ENCODE measurements at regions not wholly inside any gene's neighbourhood (a gene's known extent, or its start where the extent isn't known, plus 50 kb on each side); places are given as distances from the start of the nearest gene placed in this dataset.
"Not testable (repeated sequence)": the region's sequence is repeated elsewhere in the genome, so short reads cannot be mapped to it uniquely, and the experiment has no call there.

DNA sequence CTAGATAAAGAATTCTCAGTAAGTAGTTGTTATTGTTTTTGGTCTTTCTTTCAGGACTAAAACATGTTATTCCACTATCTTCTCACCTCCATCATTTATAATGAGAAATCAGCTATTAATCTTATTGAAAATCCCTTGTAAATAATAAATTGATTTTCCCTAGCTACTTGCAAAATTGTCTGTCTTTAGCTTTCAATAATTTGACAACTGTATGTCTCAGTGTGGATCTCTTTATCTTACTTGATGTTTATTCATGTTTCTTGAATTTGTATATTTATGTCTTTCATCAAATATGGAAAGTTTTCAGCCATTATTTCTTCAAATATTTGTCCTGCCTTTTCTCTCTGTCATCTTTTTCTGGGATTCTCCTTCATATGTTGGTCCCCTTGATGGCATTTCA is 117.1 kb upstream of the ANTXRL start:
- Histone ChIP-seq H3K4me3 (replicated peaks in 1 of 3) (no peak overlapping the region), H3K27me3 (no peaks in the 10 kb centered on the region), H3K4me1 (no peaks in the 10 kb centered on the region), H3K27ac (no peak overlapping the region), H3K36me3 (no peaks in the 10 kb centered on the region), H3K9me3 (no peaks in the 10 kb centered on the region)
- TF ChIP-seq, protein P1, sequence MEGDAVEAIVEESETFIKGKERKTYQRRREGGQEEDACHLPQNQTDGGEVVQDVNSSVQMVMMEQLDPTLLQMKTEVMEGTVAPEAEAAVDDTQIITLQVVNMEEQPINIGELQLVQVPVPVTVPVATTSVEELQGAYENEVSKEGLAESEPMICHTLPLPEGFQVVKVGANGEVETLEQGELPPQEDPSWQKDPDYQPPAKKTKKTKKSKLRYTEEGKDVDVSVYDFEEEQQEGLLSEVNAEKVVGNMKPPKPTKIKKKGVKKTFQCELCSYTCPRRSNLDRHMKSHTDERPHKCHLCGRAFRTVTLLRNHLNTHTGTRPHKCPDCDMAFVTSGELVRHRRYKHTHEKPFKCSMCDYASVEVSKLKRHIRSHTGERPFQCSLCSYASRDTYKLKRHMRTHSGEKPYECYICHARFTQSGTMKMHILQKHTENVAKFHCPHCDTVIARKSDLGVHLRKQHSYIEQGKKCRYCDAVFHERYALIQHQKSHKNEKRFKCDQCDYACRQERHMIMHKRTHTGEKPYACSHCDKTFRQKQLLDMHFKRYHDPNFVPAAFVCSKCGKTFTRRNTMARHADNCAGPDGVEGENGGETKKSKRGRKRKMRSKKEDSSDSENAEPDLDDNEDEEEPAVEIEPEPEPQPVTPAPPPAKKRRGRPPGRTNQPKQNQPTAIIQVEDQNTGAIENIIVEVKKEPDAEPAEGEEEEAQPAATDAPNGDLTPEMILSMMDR (IDR thresholded peaks at IDR 0.05), result no peak
- TF ChIP-seq POLR2A (IDR thresholded peaks at IDR 0.05), result no peak
- DNase-seq, result no peak
- intact Hi-C loops (cut with DNase I), result no loop called here

DNA sequence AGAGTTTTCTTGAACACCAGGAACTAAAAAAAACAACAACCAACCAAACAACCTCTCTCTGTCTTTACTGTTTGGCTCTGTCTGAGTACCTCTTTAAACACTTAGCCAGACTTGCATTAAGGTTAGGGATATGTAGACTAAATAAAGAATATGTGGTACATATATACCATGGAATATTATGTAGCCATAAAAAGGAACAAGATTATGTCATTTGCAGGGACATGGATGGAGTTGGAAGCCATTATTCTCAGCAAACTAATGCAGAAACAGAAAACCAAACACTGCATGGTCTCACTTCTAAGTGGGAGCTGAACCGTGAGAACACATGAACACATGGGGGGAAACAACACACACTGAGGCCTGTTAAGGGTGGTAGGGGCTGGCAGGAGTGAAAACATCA is 116.0 kb upstream of the ANTXRL start:
- intact Hi-C loops (cut with DNase I), result no loop called here

DNA sequence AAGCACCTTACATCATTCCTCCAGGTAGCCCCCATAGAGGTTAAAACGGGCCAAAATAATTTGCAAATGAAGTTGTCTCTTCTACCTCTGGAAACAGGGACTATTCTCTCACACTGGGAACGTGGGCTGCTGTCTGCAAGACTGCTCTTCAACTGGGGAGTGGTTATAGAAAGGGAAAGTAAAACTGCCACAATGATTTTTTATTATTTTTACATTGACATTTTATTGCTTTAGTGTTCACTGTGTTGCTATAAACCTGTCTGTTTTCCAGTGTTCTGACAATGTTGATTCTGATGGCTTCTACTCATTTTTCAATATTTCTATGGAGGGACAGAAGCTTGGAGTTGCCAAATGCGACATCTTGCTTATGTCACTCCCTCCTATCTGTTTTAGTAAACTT is 115.1 kb upstream of the ANTXRL start:
- intact Hi-C loops (cut with DNase I), result no loop called here
- no peak overlapping the region for H3K27ac ChIP-seq
- no peaks in the 10 kb centered on the region for H3K36me3 ChIP-seq
- H3K27me3 ChIP-seq, result no peaks in the 10 kb centered on the region
- DNase-seq, result no peak
- no peaks in the 10 kb centered on the region for H3K9me3 ChIP-seq
- TF ChIP-seq, protein P1 (IDR thresholded peaks at IDR 0.05), result no peak
- no peak for TF ChIP-seq POLR2A (IDR thresholded peaks at IDR 0.05)
- no peaks in the 10 kb centered on the region for H3K4me1 ChIP-seq
- no peak overlapping the region for H3K4me3 ChIP-seq (replicated peaks in 1 of 3)
- 57 to 72% methylated on average over 3 of the region's 3 CpGs for WGBS, 2 donors

More for the DNA sequence above, 116.0 kb upstream of the ANTXRL start:
- H3K9me3 ChIP-seq, result no peaks in the 10 kb centered on the region
- H3K36me3 ChIP-seq, result no peaks in the 10 kb centered on the region
- H3K4me3 ChIP-seq (replicated peaks in 1 of 3), result no peak overlapping the region
- no peak for DNase-seq
- H3K27ac ChIP-seq, result no peak overlapping the region
- TF ChIP-seq, protein P1 (IDR thresholded peaks at IDR 0.05), result no peak
- TF ChIP-seq POLR2A (IDR thresholded peaks at IDR 0.05), result no peak
- no peaks in the 10 kb centered on the region for H3K27me3 ChIP-seq
- H3K4me1 ChIP-seq, result no peaks in the 10 kb centered on the region
- WGBS, 2 donors, result 97% methylated on average over 1 of the region's 1 CpG

DNA sequence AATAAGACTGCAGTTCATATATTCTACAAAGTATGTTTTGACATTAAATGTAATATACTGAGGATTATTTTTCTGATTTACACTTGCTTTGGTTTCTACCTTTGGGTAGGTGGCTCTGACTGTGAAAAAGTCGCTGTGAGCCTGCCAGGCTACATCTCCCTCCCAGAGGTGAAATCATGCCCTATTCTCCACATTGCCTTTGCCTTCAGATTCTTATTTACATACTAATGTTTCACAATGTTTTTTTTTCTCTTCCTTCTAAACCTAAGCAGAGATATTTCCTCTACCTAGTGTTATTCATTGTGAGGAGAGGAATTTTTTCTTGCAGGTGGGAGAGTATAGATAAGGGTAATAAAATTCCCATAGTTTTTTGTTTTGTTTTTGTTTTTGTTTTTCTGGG is 111.5 kb upstream of the ANTXRL start:
- no peaks in the 10 kb centered on the region for H3K9me3 ChIP-seq
- no peak overlapping the region for H3K4me3 ChIP-seq (replicated peaks in 1 of 3)
- DNase-seq, result no peak
- intact Hi-C loops (cut with DNase I), result no loop called here
- no peaks in the 10 kb centered on the region for H3K27me3 ChIP-seq
- H3K27ac ChIP-seq, result no peak overlapping the region
- TF ChIP-seq, protein P1 (IDR thresholded peaks at IDR 0.05), result no peak
- no peak for TF ChIP-seq POLR2A (IDR thresholded peaks at IDR 0.05)
- 60 to 61% methylated on average over 1 of the region's 1 CpG for WGBS, 2 donors
- H3K36me3 ChIP-seq, result no peaks in the 10 kb centered on the region
- H3K4me1 ChIP-seq, result no peaks in the 10 kb centered on the region

DNA sequence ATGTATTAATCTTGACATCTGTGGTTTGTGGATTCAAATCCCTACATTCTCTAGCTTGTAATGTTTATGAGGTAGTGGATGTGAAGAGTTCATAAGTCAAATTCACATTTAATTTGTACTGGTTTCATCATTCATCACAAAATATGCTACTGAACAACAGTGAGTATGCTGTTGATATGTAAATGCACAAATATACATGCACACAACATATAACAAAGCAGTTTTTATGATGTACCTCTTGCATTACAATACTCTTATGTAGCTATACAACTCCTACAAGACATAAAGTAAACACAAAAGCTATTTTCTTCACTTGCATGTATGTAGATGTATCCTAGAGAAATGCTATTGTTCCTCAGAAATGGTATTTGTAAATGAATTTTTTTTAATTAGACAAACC is 111.0 kb upstream of the ANTXRL start:
- intact Hi-C loops (cut with DNase I), result no loop called here
- no peak overlapping the region for H3K4me3 ChIP-seq (replicated peaks in 1 of 3)
- no peaks in the 10 kb centered on the region for H3K4me1 ChIP-seq
- H3K27me3 ChIP-seq, result no peaks in the 10 kb centered on the region
- no peak for DNase-seq
- TF ChIP-seq POLR2A (IDR thresholded peaks at IDR 0.05), result no peak
- TF ChIP-seq, protein P1 (IDR thresholded peaks at IDR 0.05), result no peak
- H3K36me3 ChIP-seq, result no peaks in the 10 kb centered on the region
- H3K9me3 ChIP-seq, result no peaks in the 10 kb centered on the region
- H3K27ac ChIP-seq, result no peak overlapping the region

DNA sequence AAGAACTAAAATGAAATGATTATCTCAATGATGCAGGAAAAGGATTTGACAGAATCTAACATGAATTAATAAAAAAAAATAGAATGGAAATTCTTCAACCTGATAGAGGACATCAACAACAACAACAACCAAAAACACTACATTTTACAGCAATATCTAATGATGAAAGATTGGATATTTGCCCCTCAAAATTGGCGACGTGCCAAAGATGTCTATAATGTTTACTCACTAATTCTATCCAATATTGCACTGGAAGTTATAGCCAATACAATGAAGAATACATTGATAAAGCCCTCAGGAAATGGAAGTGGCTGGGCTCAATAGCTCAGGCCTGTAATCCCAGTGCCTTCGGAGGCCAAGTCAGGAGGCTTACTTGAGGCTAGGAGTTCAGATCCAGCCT is 99.4 kb upstream of the ANTXRL start:
- H3K9me3 ChIP-seq; H3K4me3 ChIP-seq (replicated peaks in 1 of 3); DNase-seq; H3K4me1 ChIP-seq; H3K27ac ChIP-seq; H3K27me3 ChIP-seq; intact Hi-C loops (cut with DNase I); H3K36me3 ChIP-seq: not testable (repeated sequence)
- WGBS, 2 donors, result 85 to 91% methylated on average over 3 of the region's 3 CpGs
